ENCODE measurements at regions not wholly inside any gene's neighbourhood (a gene's known extent, or its start where the extent isn't known, plus 50 kb on each side); places are given as distances from the start of the nearest gene placed in this dataset.
"Not testable (repeated sequence)": the region's sequence is repeated elsewhere in the genome, so short reads cannot be mapped to it uniquely, and the experiment has no call there.

DNA sequence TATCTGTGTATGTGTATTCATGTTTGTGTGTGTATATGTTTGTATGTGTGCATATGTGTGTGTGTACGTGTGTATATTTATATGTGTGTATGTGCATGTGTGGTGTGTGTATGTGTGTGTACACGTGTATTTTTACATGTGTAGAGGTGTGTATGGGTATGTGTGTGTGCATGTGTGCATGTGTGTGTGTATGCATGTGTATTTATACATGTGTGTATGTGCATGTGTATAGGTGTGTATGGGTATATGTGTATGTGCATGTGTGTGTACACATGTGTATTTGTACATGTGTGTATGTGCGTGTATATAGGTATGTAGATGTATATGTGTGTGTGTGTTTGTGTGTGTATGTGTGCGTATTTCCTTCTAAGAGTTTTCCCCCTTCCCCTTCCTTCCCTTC lies 207.7 kb upstream of the ATP6AP2 start:
- DNase-seq (ENCODE audit: low spot score), result no peak

GRCh38 chrX:40371376-40371775 lies 209.4 kb upstream of the ATP6AP2 start:
- DNase-seq (ENCODE audit: low spot score), result no peak

DNA sequence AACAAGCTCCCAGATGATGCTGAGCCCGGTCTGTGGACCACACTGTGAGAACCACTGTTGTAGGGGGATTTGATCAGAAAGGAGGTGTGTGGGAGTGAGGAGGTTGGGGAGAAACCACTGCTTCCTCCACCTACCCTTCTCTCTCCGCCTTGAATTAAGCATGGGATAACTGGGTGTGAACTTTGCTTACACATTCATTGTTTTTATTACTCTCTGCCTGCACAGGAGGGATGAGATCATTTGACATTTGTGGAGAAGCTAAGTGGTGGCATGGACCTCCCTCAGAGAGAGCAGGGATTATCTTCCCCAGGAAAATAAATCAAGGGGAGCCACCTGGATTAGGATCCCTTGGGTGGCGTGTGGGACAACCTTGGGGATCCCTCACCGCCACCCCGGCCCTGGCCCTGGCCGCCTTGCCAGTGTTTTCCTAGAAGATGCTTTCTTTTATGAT lies 212.1 kb upstream of the ATP6AP2 start:
- DNase-seq (ENCODE audit: low spot score), result no peak

- DNase-seq (ENCODE audit: low spot score), result no peak
Observed at GRCh38 chrX:40366661-40367060, 214.1 kb upstream of the ATP6AP2 start.

DNA sequence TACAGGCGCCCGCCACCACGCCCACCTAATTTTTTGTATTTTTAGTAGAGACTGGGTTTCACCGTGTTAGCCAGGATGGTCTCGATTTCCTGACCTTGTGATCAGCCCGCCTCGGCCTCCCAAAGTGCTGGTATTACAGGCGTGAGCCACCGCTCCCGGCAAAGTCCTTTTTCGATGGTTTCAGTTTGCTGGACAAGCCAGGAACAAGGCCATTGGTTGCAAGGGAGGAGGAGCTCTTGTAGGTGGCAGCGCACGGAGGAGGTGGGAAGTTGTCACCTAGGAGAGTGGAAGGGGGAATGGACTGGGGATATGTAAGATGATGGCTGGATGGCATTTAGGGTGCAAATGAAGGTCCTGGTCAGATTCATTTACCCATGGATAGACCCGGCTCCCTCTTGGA lies 218.5 kb upstream of the ATP6AP2 start:
- not testable (repeated sequence) for DNase-seq (ENCODE audit: low spot score)

- DNase-seq (ENCODE audit: low spot score), result no peak
Observed at GRCh38 chrX:40360557-40360956, 220.2 kb upstream of the ATP6AP2 start.

GRCh38 chrX:40359593-40359992 lies 221.2 kb upstream of the ATP6AP2 start:
- DNase-seq (ENCODE audit: low spot score), result no peak

DNA sequence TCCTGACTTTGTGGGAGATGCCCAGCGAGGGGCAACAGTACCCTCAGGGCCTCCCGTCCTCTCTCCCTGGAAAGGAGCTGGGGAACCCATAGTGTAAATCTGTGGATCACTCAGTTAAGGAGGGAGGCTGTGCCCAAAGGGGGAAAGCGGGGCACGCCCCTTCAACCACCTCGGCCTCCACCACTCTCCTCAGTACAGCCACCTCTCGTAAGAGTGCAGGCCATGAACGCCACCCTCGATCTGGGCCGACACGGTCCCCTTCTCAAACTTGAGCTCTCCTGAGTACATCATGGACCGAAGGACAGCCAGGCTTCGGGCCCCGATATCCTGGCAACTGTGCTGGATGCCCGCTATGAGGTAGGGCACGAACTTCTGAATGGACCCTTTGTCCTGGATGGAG lies 221.8 kb upstream of the ATP6AP2 start:
- no peak for DNase-seq (ENCODE audit: low spot score)

DNA sequence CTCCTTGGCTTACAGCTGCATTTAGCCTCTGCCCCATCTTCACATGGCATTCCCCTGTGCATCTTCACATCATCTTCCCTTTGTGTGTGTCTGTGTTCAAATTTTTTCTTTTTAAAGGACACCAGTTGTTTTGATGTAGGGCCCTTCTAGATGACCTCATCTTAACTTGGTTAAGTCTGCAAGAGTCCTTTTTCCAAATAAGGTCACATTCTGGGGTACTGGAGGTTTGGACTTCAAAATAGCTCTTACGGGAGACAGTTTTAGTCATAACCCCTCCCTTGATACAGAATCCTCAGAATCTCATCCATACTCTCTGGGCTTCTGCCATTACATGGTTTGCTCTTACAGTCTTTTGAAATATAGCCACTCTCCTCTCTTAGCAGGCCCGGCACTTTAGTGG lies 231.5 kb upstream of the ATP6AP2 start:
- DNase-seq (ENCODE audit: low spot score), result no peak

- no peak for DNase-seq (ENCODE audit: low spot score)
Observed at GRCh38 chrX:40346379-40346778, 234.4 kb upstream of the ATP6AP2 start.

DNA sequence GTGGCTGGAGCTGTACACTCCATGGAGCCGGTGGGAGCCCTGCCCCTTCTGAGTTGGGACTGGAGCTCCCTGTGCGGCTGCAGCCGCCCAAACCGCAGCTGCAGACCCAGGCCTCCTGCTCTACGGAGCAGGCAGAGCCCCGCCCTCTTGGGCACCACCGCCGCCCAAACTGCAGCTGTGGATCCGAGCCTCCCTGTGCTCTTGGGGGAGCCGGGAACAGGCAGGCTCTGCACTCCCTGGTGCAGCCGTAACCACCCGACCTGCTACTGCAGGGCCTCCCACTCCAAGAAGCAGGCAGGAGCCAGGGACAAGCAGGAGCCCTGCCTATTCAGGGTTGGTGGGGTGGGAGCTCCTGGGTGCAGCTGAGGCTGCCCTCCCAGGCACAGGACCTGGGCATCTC lies 237.5 kb upstream of the ATP6AP2 start:
- DNase-seq (ENCODE audit: low spot score), result no peak

- DNase-seq (ENCODE audit: low spot score), result no peak
Observed at GRCh38 chrX:40340116-40340515, 240.7 kb upstream of the ATP6AP2 start.

DNA sequence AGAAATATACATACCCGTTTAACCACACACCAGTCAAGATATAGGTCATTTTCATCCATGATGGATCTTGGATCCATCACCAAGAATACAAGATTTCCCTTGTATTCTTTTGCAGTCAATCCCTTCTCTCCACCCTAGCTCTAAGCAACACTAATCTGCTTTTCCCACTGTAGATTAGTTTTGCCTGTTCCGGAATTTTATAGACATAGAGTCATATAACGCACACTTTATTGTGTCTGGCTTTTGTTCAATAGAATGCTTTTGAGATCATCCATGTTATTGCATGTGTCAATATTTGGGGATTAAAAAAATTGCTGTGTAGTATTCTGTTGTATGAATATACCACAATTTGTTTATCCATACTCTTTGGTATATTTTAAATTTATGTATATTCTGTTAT lies 235.6 kb upstream of the BCOR start:
- DNase-seq (ENCODE audit: low spot score), result no peak

GRCh38 chrX:40331762-40332161 lies 234.0 kb upstream of the BCOR start:
- no peak for DNase-seq (ENCODE audit: low spot score)

GRCh38 chrX:40331353-40331752 lies 233.6 kb upstream of the BCOR start:
- no peak for DNase-seq (ENCODE audit: low spot score)

- no peak for DNase-seq (ENCODE audit: low spot score)
Observed at GRCh38 chrX:40329616-40330015, 231.9 kb upstream of the BCOR start.

GRCh38 chrX:40327085-40327484 lies 229.3 kb upstream of the BCOR start:
- no peak for DNase-seq (ENCODE audit: low spot score)

- DNase-seq (ENCODE audit: low spot score), result no peak
Observed at GRCh38 chrX:40326186-40326965, 228.6 kb upstream of the BCOR start.

DNA sequence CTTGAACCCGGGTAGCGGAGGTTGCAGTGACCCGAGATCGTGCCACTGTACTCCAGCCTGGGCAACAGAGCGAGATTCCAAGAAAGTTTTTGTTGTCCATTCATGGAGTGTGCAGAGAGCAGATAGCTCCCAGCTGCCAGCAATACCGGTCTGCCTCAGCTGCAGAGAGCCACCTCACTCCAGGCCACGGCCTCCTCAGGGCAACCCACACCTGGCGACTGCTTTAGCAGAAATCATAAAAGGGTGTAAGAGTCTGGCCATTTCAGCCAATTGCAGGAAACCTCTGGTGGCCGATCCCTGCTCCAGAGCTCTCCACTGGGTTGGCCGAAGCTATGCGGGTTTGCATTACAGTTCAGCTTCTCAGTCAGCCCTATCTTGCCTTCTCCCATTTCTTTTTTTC lies 227.4 kb upstream of the BCOR start:
- no peak for DNase-seq (ENCODE audit: low spot score)

DNA sequence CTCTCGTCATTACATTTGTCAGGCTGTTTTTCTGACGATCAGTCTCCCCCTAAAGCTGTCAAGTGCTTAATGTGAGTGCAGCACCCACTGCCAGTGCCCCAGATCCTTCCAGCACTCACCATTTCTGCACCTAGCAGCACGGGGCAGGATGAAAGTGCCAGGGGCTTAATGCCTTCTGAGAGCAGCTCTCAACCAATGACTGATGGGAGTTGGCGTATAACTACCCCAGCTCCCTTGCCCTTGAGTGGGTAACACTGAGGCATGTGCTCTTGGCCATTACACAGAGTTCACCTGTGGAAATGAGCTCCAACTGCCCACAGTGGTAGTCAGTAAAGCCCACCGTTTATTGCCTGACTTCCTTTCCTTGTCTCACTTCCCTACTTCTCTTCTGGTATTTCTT lies 226.2 kb upstream of the BCOR start:
- DNase-seq (ENCODE audit: low spot score), result no peak

DNA sequence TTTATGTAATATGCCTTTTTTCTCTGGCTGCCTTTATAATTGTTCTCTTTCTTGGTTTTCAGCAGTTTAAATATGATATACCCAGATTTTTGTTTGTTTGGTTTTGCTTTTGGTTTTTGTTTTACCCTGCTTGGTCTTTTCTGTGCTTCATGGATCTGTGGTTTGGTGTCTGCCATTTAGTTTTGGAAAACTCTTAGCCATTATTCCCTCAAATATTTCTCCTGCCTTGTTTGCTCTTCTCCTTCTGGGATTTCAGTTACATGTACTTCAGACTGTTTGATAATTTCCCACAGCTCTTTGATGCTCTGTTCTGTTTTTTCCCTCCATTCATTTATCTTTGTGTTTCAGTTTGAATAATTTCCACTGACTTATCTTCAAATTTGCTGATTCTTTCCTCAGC lies 223.1 kb upstream of the BCOR start:
- DNase-seq (ENCODE audit: low spot score), result no peak

DNA sequence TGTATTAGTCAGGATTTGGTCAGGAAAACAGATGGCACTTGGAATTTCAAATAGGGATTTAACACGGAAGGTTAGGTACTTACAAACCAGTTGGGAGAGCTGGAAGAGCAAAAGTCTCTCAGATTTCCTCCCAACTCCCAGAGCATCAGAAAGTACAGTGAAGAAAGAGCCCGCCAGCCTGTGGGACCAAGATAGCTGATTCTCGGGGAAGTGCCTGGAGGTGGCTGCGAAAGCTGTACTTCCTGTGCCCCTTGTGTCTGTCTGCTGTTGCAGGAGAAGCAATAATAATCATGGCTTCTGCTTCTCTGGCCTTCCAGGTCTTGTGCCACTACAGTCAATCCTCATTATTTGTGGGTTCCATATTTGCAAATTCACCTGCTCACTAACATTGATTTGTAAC lies 221.0 kb upstream of the BCOR start:
- no peak for DNase-seq (ENCODE audit: low spot score)

GRCh38 chrX:40318076-40318475 lies 220.3 kb upstream of the BCOR start:
- DNase-seq (ENCODE audit: low spot score), result no peak

GRCh38 chrX:40316502-40316901 lies 218.7 kb upstream of the BCOR start:
- no peak for DNase-seq (ENCODE audit: low spot score)

All from HuH-7.5 (cell line).